ENCODE measurements at regions not wholly inside any gene's neighbourhood (a gene's known extent, or its start where the extent isn't known, plus 50 kb on each side); places are given as distances from the start of the nearest gene placed in this dataset.

GRCh38 chr22:48577014-48577690, 1250.5 kb downstream of the BRD1 start:
- no peak for DNase-seq (ENCODE audit: insufficient read length, low spot score)

GRCh38 chr22:48576333-48577013, 1251.2 kb downstream of the BRD1 start:
- no peak for DNase-seq (ENCODE audit: insufficient read length, low spot score)
- FAIRE-seq, result no peak

More at GRCh38 chr22:48577014-48577690, 1250.5 kb downstream of the BRD1 start:
- no peak for FAIRE-seq

- FAIRE-seq, result no peak
- no peak for DNase-seq (ENCODE audit: insufficient read length, low spot score)
Measured at GRCh38 chr22:48575618-48576332, 1251.9 kb downstream of the BRD1 start.

GRCh38 chr22:48574776-48575617, 1252.7 kb downstream of the BRD1 start:
- FAIRE-seq, result no peak
- DNase-seq (ENCODE audit: insufficient read length, low spot score), result no peak

- FAIRE-seq, result no peak
- no peak for DNase-seq (ENCODE audit: insufficient read length, low spot score)
Measured at GRCh38 chr22:48573766-48574165, 1253.9 kb downstream of the BRD1 start.

GRCh38 chr22:48572951-48573350, 1254.7 kb downstream of the BRD1 start:
- DNase-seq (ENCODE audit: insufficient read length, low spot score), result no peak

GRCh38 chr22:48570912-48571311, 1256.8 kb downstream of the BRD1 start:
- no peak for DNase-seq (ENCODE audit: insufficient read length, low spot score)
- FAIRE-seq, result no peak

More at GRCh38 chr22:48572951-48573350, 1254.7 kb downstream of the BRD1 start:
- no peak for FAIRE-seq

GRCh38 chr22:48569476-48570233, 1258.0 kb downstream of the BRD1 start:
- DNase-seq (ENCODE audit: insufficient read length, low spot score) (no peak), FAIRE-seq (no peak)

- no peak for DNase-seq (ENCODE audit: insufficient read length, low spot score)
- no peak for FAIRE-seq
Measured at GRCh38 chr22:48568736-48569330, 1258.8 kb downstream of the BRD1 start.

GRCh38 chr22:48567213-48567975, 1260.3 kb downstream of the BRD1 start:
- FAIRE-seq, result no peak

GRCh38 chr22:48566741-48567140, 1260.9 kb downstream of the BRD1 start:
- FAIRE-seq, result no peak

More at GRCh38 chr22:48567213-48567975, 1260.3 kb downstream of the BRD1 start:
- no peak for DNase-seq (ENCODE audit: insufficient read length, low spot score)

GRCh38 chr22:48565901-48566501, 1261.7 kb downstream of the BRD1 start:
- no peak for FAIRE-seq

More at GRCh38 chr22:48566741-48567140, 1260.9 kb downstream of the BRD1 start:
- no peak for DNase-seq (ENCODE audit: insufficient read length, low spot score)

GRCh38 chr22:48564995-48565394, 1262.7 kb downstream of the BRD1 start:
- DNase-seq (ENCODE audit: insufficient read length, low spot score) (no peak), FAIRE-seq (no peak)

More at GRCh38 chr22:48565901-48566501, 1261.7 kb downstream of the BRD1 start:
- no peak for DNase-seq (ENCODE audit: insufficient read length, low spot score)

GRCh38 chr22:48563966-48564330, 1263.7 kb downstream of the BRD1 start:
- FAIRE-seq (no peak), DNase-seq (ENCODE audit: insufficient read length, low spot score) (no peak)

- no peak for FAIRE-seq
- no peak for DNase-seq (ENCODE audit: insufficient read length, low spot score)
Measured at GRCh38 chr22:48563118-48563965, 1264.3 kb downstream of the BRD1 start.

GRCh38 chr22:48561676-48562075, 1266.0 kb downstream of the BRD1 start:
- FAIRE-seq (no peak), DNase-seq (ENCODE audit: insufficient read length, low spot score) (no peak)

GRCh38 chr22:48560836-48561235, 1266.8 kb downstream of the BRD1 start:
- DNase-seq (ENCODE audit: insufficient read length, low spot score) (no peak), FAIRE-seq (no peak)

- DNase-seq (ENCODE audit: insufficient read length, low spot score), result no peak
- no peak for FAIRE-seq
Measured at GRCh38 chr22:48560389-48560751, 1267.3 kb downstream of the BRD1 start.

Data from HTR-8/SVneo (cell line).